ENCODE measurements at regions not wholly inside any gene's neighbourhood (a gene's known extent, or its start where the extent isn't known, plus 50 kb on each side); places are given as distances from the start of the nearest gene placed in this dataset.

- no peaks in the 10 kb centered on the region for H3K4me1 ChIP-seq (ENCODE audit: insufficient read depth, low read length)
Observed at GRCh38 chr2:76633276-76633921, 888.8 kb downstream of the LRRTM4 start.

GRCh38 chr2:76625101-76625500 is 897.1 kb downstream of the LRRTM4 start:
- Mint-ChIP-seq H3K36me3 (no peaks in the 10 kb centered on the region), H3K4me3 (no peak overlapping the region), H3K27ac (no peak overlapping the region), H3K27me3 (no peaks in the 10 kb centered on the region), H3K4me1 (no peaks in the 10 kb centered on the region), H3K9me3 (peaks cover 0 to 20% (median 10%) of the 10 kb centered on the region in 8 donors)
- Histone ChIP-seq H3K27ac (ENCODE audit: low read depth, low read length) (no peak overlapping the region), H3K4me3 (ENCODE audit: low read length in 2 of 2) (no peak overlapping the region), H3K36me3 (ENCODE audit: insufficient read depth, low read length) (no peaks in the 10 kb centered on the region), H3K9me3 (ENCODE audit: control insufficient read depth in 1 of 2, low read length in 2 of 2) (no peaks in the 10 kb centered on the region), H3K27me3 (ENCODE audit: insufficient read depth, low read length) (no peaks in the 10 kb centered on the region), H3K4me1 (ENCODE audit: insufficient read depth, low read length) (no peaks in the 10 kb centered on the region)
- ChIA-PET CTCF (ENCODE audit: partially characterized antibody) (interaction anchor here (0.6 kb wide), 1 partner anchor 14 kb away, joined by 3 read pairs; no protein-coding TSS in a partner anchor), POLR2A (ENCODE audit: partially characterized antibody) (no interaction called here)
- intact Hi-C loops (cut with micrococcal nuclease) = no loop called here
- no peak for DNase-seq

More at GRCh38 chr2:76633276-76633921, 888.8 kb downstream of the LRRTM4 start:
- Mint-ChIP-seq H3K4me3 (no peak overlapping the region), H3K36me3 (no peaks in the 10 kb centered on the region), H3K27ac (no peak overlapping the region), H3K4me1 (no peaks in the 10 kb centered on the region), H3K27me3 (no peaks in the 10 kb centered on the region), H3K9me3 (peaks cover 0 to 26% (median 8%) of the 10 kb centered on the region in 8 donors)
- DNase-seq = no peak
- CTCF ChIA-PET (ENCODE audit: partially characterized antibody) = no interaction called here
- no peak overlapping the region for H3K27ac ChIP-seq (ENCODE audit: low read depth, low read length)
- POLR2A ChIA-PET (ENCODE audit: partially characterized antibody) = no interaction called here
- H3K27me3 ChIP-seq (ENCODE audit: insufficient read depth, low read length) = no peaks in the 10 kb centered on the region
- H3K36me3 ChIP-seq (ENCODE audit: insufficient read depth, low read length) = no peaks in the 10 kb centered on the region
- no peaks in the 10 kb centered on the region for H3K9me3 ChIP-seq (ENCODE audit: control insufficient read depth in 1 of 2, low read length in 2 of 2)
- intact Hi-C loops (cut with micrococcal nuclease) = no loop called here
- no peak overlapping the region for H3K4me3 ChIP-seq (ENCODE audit: low read length in 2 of 2)

DNA sequence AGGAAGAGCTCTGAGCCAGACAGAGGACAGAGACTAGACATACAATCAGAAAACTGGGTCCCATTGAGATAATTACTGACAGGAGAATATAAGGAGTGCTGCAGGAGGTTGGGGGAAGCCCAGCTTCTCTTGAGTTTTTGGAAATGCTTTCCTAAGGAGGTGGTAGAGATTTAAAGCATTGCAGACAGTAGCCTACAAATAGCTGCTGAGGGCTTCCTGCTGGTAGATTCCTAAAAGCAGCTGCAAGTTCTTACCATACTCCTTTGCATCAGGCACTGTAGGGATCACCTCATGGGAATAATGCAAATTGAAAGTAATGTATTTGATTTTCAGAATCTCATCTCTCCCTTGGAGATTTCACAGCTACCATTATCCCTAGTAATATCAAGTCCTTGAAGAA is 902.6 kb upstream of the GCFC2 start:
- H3K27ac ChIP-seq (ENCODE audit: low read depth, low read length) = no peak overlapping the region
- ChIA-PET CTCF (ENCODE audit: partially characterized antibody) (no interaction called here), POLR2A (ENCODE audit: partially characterized antibody) (no interaction called here)
- no peaks in the 10 kb centered on the region for H3K4me1 Mint-ChIP-seq
- H3K27me3 Mint-ChIP-seq = no peaks in the 10 kb centered on the region
- H3K4me1 ChIP-seq (ENCODE audit: insufficient read depth, low read length) = no peaks in the 10 kb centered on the region
- intact Hi-C loops (cut with micrococcal nuclease) = no loop called here
- no peaks in the 10 kb centered on the region for H3K9me3 ChIP-seq (ENCODE audit: control insufficient read depth in 1 of 2, low read length in 2 of 2)
- no peak overlapping the region for H3K4me3 ChIP-seq (ENCODE audit: low read length in 2 of 2)
- H3K36me3 Mint-ChIP-seq = no peaks in the 10 kb centered on the region
- no peak overlapping the region for H3K27ac Mint-ChIP-seq
- no peak for DNase-seq
- H3K4me3 Mint-ChIP-seq = no peak overlapping the region
- peaks cover 0 to 9% (median 4%) of the 10 kb centered on the region in 8 donors for H3K9me3 Mint-ChIP-seq
- H3K27me3 ChIP-seq (ENCODE audit: insufficient read depth, low read length) = no peaks in the 10 kb centered on the region
- no peaks in the 10 kb centered on the region for H3K36me3 ChIP-seq (ENCODE audit: insufficient read depth, low read length)

DNA sequence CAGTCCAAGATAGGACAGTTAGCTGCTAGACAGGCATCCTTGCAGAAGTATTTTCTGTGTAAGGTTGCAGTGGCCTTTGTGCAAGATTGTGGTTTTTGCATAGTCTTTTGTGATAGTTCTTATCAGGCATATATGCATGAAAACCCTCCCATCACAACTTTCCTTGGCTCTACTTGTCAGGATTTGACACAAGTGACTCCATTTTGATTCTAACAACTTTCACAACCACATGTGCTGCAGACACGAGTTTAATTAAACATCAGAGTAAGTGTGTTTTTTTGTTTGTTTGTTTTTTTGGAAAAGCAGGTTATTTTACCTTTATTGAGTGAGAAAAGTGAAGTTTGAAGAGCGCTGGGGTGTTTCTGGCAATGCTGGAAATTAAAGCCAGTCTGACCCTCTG is 902.0 kb upstream of the GCFC2 start:
- Mint-ChIP-seq H3K9me3 (peaks cover 0 to 9% (median 4%) of the 10 kb centered on the region in 8 donors), H3K36me3 (no peaks in the 10 kb centered on the region), H3K27ac (no peak overlapping the region), H3K27me3 (no peaks in the 10 kb centered on the region), H3K4me3 (no peak overlapping the region), H3K4me1 (no peaks in the 10 kb centered on the region)
- no peaks in the 10 kb centered on the region for H3K4me1 ChIP-seq (ENCODE audit: insufficient read depth, low read length)
- no peaks in the 10 kb centered on the region for H3K27me3 ChIP-seq (ENCODE audit: insufficient read depth, low read length)
- ChIA-PET POLR2A (ENCODE audit: partially characterized antibody) (no interaction called here), CTCF (ENCODE audit: partially characterized antibody) (no interaction called here)
- no peaks in the 10 kb centered on the region for H3K9me3 ChIP-seq (ENCODE audit: control insufficient read depth in 1 of 2, low read length in 2 of 2)
- H3K4me3 ChIP-seq (ENCODE audit: low read length in 2 of 2) = no peak overlapping the region
- no peak for DNase-seq
- no peak overlapping the region for H3K27ac ChIP-seq (ENCODE audit: low read depth, low read length)
- intact Hi-C loops (cut with micrococcal nuclease) = no loop called here
- no peaks in the 10 kb centered on the region for H3K36me3 ChIP-seq (ENCODE audit: insufficient read depth, low read length)

- Mint-ChIP-seq H3K9me3 (peaks cover 0 to 12% (median 3%) of the 10 kb centered on the region in 8 donors), H3K27me3 (no peaks in the 10 kb centered on the region), H3K4me3 (no peak overlapping the region), H3K4me1 (no peaks in the 10 kb centered on the region), H3K36me3 (no peaks in the 10 kb centered on the region), H3K27ac (no peak overlapping the region)
- no peaks in the 10 kb centered on the region for H3K4me1 ChIP-seq (ENCODE audit: insufficient read depth, low read length)
- POLR2A ChIA-PET (ENCODE audit: partially characterized antibody) = no interaction called here
- no peaks in the 10 kb centered on the region for H3K9me3 ChIP-seq (ENCODE audit: control insufficient read depth in 1 of 2, low read length in 2 of 2)
- H3K27me3 ChIP-seq (ENCODE audit: insufficient read depth, low read length) = no peaks in the 10 kb centered on the region
- DNase-seq = no peak
- CTCF ChIA-PET (ENCODE audit: partially characterized antibody) = no interaction called here
- no peak overlapping the region for H3K27ac ChIP-seq (ENCODE audit: low read depth, low read length)
- no peaks in the 10 kb centered on the region for H3K36me3 ChIP-seq (ENCODE audit: insufficient read depth, low read length)
- intact Hi-C loops (cut with micrococcal nuclease) = no loop called here
- no peak overlapping the region for H3K4me3 ChIP-seq (ENCODE audit: low read length in 2 of 2)
Observed at GRCh38 chr2:76610451-76610850, 899.7 kb upstream of the GCFC2 start.

DNA sequence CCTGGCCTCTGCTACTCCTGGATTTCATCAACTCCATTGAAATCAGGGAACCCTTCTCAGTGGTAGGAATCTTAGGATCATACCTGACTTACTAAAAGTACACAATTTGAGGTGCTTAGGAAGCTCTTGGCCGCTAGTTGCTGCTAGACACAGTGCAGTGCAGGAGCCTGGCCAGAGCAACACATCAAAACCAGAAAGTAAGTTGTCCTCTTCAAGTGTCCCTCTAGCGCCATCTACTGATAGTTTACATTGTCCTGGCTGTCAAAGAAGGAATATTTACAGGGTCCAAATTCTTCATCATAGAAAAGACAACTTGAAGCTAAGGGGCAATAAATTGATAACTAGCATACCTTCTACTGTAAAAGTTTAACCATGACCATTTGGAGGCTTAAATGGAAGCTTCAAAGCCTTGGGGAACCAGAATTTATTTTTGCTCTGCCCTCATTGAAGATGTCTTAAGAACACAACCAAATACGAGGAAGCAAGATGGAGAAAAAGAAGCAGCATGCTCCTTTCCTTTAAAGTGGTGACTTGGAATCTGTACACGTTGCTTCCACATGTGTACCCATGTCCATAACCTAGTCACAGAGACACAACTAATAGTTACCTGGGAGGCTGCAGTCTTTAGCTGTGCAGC is 889.1 kb upstream of the GCFC2 start:
- Mint-ChIP-seq H3K4me3 (no peak overlapping the region), H3K27ac (no peak overlapping the region), H3K9me3 (peaks cover 0 to 15% (median 8%) of the 10 kb centered on the region in 8 donors), H3K27me3 (no peaks in the 10 kb centered on the region), H3K4me1 (no peaks in the 10 kb centered on the region), H3K36me3 (no peaks in the 10 kb centered on the region)
- intact Hi-C loops (cut with micrococcal nuclease) = no loop called here
- Histone ChIP-seq H3K4me3 (ENCODE audit: low read length in 2 of 2) (no peak overlapping the region), H3K9me3 (ENCODE audit: control insufficient read depth in 1 of 2, low read length in 2 of 2) (no peaks in the 10 kb centered on the region), H3K27me3 (ENCODE audit: insufficient read depth, low read length) (no peaks in the 10 kb centered on the region), H3K4me1 (ENCODE audit: insufficient read depth, low read length) (no peaks in the 10 kb centered on the region), H3K36me3 (ENCODE audit: insufficient read depth, low read length) (no peaks in the 10 kb centered on the region), H3K27ac (ENCODE audit: low read depth, low read length) (no peak overlapping the region)
- ChIA-PET CTCF (ENCODE audit: partially characterized antibody) (no interaction called here), POLR2A (ENCODE audit: partially characterized antibody) (no interaction called here)
- DNase-seq = no peak

DNA sequence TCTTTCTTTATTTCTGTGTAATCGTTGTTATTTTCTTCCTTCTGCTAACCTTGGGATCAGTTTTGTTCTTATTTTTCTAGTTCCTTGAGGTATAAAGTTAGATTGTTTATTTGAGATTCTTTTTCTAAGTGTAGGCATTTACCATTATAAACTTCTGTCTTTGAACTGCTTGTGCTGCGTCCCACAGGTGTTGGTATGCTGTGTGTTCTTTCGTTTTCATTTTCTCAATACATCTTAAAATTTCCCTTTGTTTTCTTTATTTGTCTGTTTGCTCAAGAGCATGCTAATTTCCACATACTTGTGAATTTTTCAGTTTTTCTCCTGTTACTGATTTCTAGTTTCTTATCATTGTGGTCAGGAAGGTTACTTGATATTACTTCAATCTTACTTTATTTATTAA is 873.8 kb upstream of the GCFC2 start:
- DNase-seq = no peak
- ChIA-PET CTCF (ENCODE audit: partially characterized antibody) (no interaction called here), POLR2A (ENCODE audit: partially characterized antibody) (no interaction called here)
- H3K27me3 Mint-ChIP-seq = no peaks in the 10 kb centered on the region
- Histone ChIP-seq H3K36me3 (ENCODE audit: insufficient read depth, low read length) (no peaks in the 10 kb centered on the region), H3K27me3 (ENCODE audit: insufficient read depth, low read length) (no peaks in the 10 kb centered on the region), H3K4me1 (ENCODE audit: insufficient read depth, low read length) (no peaks in the 10 kb centered on the region), H3K9me3 (ENCODE audit: control insufficient read depth in 1 of 2, low read length in 2 of 2) (peaks cover 0 to 4% of the 10 kb centered on the region in 2 donors), H3K27ac (ENCODE audit: low read depth, low read length) (no peak overlapping the region), H3K4me3 (ENCODE audit: low read length in 2 of 2) (no peak overlapping the region)
- no peak overlapping the region for H3K27ac Mint-ChIP-seq
- no peak overlapping the region for H3K4me3 Mint-ChIP-seq
- H3K36me3 Mint-ChIP-seq = no peaks in the 10 kb centered on the region
- peaks cover 0 to 19% (median 5%) of the 10 kb centered on the region in 8 donors for H3K9me3 Mint-ChIP-seq
- H3K4me1 Mint-ChIP-seq = no peaks in the 10 kb centered on the region
- intact Hi-C loops (cut with micrococcal nuclease) = no loop called here
